HUES6 (cell line): ENCODE measurements at regions not wholly inside any gene's neighbourhood (a gene's known extent, or its start where the extent isn't known, plus 50 kb on each side); places are given as distances from the start of the nearest gene placed in this dataset.

ENCODE experiments used
- H3K27ac ChIP-seq: 2 replicates; pipeline ENCODE4 v1.7.0; 2013; ENCODE audit warnings: low read depth, mild to moderate bottlenecking, low read length, inconsistent platforms
- H3K27me3 ChIP-seq: 2 replicates; pipeline ENCODE4 v1.6.1; 2013; ENCODE audit warnings: low read length; ENCODE audit not compliant: control insufficient read depth, insufficient read depth
- H3K36me3 ChIP-seq: 2 replicates; pipeline ENCODE4 v1.6.1; 2013; ENCODE audit warnings: low read length; ENCODE audit not compliant: control insufficient read depth, insufficient read depth
- H3K4me1 ChIP-seq: 2 replicates; pipeline ENCODE4 v1.6.1; 2013; ENCODE audit warnings: low read length; ENCODE audit not compliant: control insufficient read depth, insufficient read depth
- H3K4me3 ChIP-seq: 2 replicates; pipeline ENCODE4 v1.5.1; 2013; ENCODE audit warnings: low read depth, low read length
- H3K9ac ChIP-seq: one replicate; pipeline ENCODE4 v1.6.1; 2013; ENCODE audit warnings: mild to moderate bottlenecking, low read length
- H3K9me3 ChIP-seq: 2 replicates; pipeline ENCODE4 v1.6.1; 2013; ENCODE audit warnings: low read depth, low read length; ENCODE audit not compliant: control insufficient read depth, insufficient read depth

DNA sequence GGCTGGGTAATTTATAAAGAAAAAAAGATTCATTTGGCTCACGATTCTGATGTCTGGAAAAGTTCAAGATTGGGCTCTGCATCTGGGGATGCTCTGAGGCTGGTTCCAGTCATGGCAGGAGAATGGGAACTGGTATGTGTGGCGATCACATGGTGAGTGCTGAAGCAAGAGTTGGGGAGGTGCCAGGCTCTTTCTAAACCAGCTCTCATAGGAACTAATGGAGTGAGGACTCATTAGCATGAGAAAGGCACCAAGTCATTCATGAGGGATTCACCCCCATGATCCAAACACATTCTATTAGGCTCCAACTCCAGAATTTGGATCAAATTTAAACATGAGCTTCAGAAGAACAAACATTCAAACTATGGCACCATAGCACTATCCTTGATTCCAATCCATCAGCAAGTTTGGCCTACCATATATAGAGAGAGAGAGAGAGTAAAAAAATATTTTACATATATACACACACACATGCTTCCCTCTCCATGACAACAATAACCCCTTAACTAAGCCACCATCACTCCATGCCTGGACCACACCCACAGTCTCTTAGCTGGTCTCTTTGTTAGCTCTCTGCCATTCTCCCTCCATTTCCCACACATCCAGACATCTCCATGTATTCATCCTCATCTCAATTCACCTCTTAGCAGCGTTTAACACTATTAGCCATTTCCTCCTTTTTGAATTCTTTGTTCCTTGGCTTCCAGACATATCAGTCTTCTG is 57.9 kb downstream of the NPY start:
- Histone ChIP-seq H3K27me3 (peaks cover 9% of the 10 kb centered on the region; the same call in 1 of the 2 replicates), H3K9me3 (no peaks in the 10 kb centered on the region), H3K9ac (no peak overlapping the region), H3K36me3 (no peaks in the 10 kb centered on the region), H3K27ac (no peak overlapping the region), H3K4me3 (no peak overlapping the region), H3K4me1 (peaks cover 34% of the 10 kb centered on the region)

DNA sequence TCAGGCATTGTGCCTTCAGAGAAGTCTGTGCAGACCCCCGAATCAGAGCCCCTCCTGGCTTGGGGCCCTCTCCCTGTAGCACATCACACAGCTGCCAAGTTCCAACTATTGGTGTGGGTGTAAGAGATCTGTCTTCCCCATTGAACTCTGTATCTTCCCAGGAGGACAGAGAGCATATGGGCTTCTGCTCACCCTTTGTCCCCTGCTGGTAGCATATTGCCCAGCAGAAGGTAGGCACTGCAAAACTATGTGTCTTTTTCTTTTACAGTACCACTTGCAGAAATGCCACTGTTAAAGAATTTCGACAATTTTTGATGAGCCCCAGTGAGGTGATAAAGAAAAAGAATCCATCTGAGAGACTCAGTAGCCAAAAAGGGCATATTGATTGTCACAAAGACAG is 59.6 kb downstream of the NPY start:
- Histone ChIP-seq H3K4me1 (peaks cover 19% of the 10 kb centered on the region), H3K9me3 (no peaks in the 10 kb centered on the region), H3K27me3 (peaks cover under 1% of the 10 kb centered on the region; the same call in 1 of the 2 replicates), H3K9ac (no peak overlapping the region), H3K36me3 (no peaks in the 10 kb centered on the region), H3K27ac (no peak overlapping the region), H3K4me3 (no peak overlapping the region)

DNA sequence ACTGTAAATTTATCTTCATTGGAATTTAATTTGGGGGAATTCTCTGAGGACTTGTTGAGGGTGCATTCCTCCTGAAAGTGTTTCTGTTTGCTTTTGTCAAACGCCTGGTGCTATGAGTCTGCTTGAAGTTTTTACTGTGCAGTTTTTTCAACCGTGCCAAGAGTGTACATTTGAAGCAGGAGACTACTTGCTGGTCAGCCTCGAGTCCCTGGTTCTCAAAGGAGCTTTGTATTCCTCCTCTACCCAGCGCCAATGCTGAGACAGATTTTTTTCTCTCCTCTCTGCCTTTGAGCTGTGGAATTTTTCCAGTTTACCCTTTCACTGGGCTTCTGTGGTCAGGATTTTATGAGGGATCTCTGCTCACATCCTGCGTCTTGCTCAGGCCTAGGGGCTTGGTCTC is 62.1 kb downstream of the NPY start:
- no peak overlapping the region for H3K4me3 ChIP-seq
- no peaks in the 10 kb centered on the region for H3K27me3 ChIP-seq
- H3K27ac ChIP-seq, result no peak overlapping the region
- H3K36me3 ChIP-seq, result no peaks in the 10 kb centered on the region
- no peak overlapping the region for H3K9ac ChIP-seq
- peaks cover 26% of the 10 kb centered on the region for H3K4me1 ChIP-seq
- no peaks in the 10 kb centered on the region for H3K9me3 ChIP-seq

DNA sequence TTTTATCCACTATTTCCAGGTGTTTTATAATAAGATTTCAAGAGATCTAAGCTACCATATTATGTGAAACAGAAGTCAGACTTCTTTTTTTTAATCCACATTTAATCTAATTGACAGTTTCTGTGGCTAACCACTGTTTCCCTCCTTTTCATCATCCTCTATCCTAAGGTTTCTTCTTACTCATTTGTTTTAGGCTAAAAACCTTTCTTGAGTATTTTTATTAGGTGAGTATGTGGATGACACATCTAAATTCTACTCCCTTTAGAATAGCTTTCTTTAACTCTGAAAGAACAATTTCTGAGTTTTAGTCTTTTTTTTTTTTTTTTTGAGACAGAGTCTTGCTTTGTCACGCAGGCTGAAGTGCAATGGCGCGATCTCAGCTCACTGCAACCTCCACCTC is 62.7 kb downstream of the NPY start:
- Histone ChIP-seq H3K27me3 (no peaks in the 10 kb centered on the region), H3K27ac (no peak overlapping the region), H3K9ac (no peak overlapping the region), H3K36me3 (no peaks in the 10 kb centered on the region), H3K4me3 (no peak overlapping the region), H3K9me3 (no peaks in the 10 kb centered on the region), H3K4me1 (peaks cover 24% of the 10 kb centered on the region; the same call in 1 of the 2 replicates)

DNA sequence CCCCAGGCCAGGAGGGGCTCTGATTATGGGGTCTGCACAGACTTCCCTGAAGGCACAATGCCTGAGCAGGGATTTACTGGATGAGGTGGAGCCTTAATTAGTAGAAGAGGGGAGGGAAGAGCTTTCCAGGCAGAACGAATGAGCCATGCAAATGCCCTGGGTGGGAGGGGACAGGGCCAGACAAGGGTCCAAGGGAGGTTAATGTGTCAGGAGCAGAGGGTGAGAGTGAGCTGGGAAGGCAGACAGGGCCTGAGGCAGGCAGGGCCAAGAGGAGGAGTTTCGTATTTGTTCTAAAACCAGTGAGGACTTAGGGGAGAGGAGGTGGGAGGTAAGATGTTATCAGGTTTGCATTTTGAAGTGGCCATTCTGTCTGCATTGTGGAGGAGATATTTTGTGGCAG is 65.3 kb downstream of the NPY start:
- Histone ChIP-seq H3K9ac (no peak overlapping the region), H3K4me1 (peaks cover 15% of the 10 kb centered on the region; the same call in 1 of the 2 replicates), H3K9me3 (peaks cover 6% of the 10 kb centered on the region), H3K27ac (no peak overlapping the region), H3K4me3 (no peak overlapping the region), H3K36me3 (no peaks in the 10 kb centered on the region), H3K27me3 (no peaks in the 10 kb centered on the region)

DNA sequence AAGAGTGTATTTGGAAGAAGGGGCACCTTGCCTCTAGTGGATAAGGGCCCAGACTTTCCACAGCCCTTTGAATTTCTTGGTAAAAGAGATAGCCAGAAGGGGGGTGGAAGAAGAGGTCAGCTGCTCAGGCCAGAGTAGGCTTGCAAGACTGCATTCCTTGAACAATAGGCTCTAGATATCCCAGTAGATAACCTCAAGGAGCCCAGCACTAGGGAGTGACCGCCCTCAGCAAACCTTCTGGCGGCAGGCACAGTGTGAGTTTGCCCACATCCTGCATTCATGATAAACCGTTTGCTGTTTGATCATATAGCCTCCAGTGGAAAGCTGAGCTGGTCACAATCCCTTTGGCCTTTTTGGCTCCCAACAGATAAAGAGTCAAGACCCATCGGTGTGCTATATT is 70.5 kb downstream of the NPY start:
- Histone ChIP-seq H3K9ac (no peak overlapping the region), H3K4me1 (peaks cover 6% of the 10 kb centered on the region; the same call in 1 of the 2 replicates), H3K36me3 (no peaks in the 10 kb centered on the region), H3K27me3 (no peaks in the 10 kb centered on the region), H3K9me3 (peaks cover 10% of the 10 kb centered on the region), H3K27ac (no peak overlapping the region), H3K4me3 (no peak overlapping the region)

DNA sequence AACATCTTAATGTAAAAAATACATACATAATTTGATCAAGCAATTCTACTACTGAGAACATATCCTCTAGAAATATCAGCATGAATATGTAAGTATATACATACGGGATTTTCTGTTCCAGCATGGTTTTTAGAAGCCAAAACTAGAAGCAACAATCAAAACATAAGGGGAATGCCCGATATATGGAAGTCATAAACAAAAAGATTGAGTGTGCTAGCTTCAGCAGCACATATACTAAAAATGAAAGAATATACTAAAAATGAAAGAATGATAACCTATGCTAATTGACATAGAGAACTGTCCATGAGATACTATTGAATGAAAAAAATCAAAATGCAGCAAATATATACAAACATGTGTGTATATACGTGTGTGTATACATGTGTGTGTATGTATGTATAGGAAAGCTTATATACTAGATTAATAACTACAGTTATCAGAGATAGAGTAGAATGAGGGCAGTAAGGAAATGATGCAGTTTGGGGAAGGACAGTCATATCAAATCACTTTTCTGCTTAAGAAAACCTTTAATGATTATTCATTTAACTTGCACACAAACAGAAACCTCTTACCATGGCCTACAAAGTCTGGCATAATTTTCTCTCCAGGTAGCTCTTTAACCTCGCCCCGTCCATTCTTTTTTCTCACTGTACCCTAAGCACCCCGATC is 72.9 kb downstream of the NPY start:
- no peaks in the 10 kb centered on the region for H3K4me1 ChIP-seq
- no peaks in the 10 kb centered on the region for H3K36me3 ChIP-seq
- H3K27me3 ChIP-seq, result no peaks in the 10 kb centered on the region
- H3K27ac ChIP-seq, result no peak overlapping the region
- H3K9ac ChIP-seq, result no peak overlapping the region
- H3K4me3 ChIP-seq, result no peak overlapping the region
- H3K9me3 ChIP-seq, result peaks cover 10% of the 10 kb centered on the region

DNA sequence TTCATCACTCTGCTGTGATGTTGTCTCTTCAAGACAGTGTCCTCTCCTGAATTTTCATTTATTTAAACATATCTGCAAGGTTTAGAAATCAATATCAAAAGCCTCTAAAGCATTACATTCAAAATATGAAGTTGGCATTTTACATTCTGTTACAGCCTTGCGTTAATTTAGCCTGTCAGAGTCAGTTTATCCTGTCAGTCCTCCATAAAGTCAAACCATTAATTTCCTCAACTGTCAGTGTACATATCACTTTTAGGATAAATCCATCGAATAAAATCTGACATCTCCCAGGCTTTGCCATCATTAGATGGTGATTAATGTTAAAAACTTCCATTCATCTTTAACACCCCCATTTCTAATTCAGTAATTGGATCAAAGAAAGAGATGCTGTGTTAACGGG is 77.0 kb downstream of the NPY start:
- Histone ChIP-seq H3K4me3 (no peak overlapping the region), H3K9ac (no peak overlapping the region), H3K36me3 (no peaks in the 10 kb centered on the region), H3K27ac (no peak overlapping the region), H3K9me3 (no peaks in the 10 kb centered on the region; the same call in 1 of the 2 replicates), H3K27me3 (no peaks in the 10 kb centered on the region), H3K4me1 (no peaks in the 10 kb centered on the region)

DNA sequence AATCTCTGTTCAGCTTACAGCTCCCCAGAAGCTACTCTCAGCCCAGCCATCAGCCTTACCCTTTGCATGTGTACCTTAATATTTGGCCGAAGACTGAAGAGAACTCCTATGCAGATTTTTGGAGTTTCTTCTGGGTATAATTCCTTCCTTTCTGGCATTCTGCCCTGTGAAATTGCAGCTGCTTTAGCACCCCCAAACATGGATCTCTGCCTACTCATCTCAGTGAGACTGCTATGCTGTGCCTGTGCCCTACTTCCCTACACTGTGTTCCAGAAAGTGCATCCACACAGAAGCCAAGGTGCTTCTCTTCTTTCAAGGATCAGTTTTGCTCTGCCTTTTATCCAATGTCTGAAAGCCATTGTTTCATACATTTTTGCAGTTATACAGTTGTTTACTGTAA is 81.6 kb downstream of the NPY start:
- Histone ChIP-seq H3K27ac (no peak overlapping the region), H3K9ac (no peak overlapping the region), H3K27me3 (no peaks in the 10 kb centered on the region), H3K4me1 (no peaks in the 10 kb centered on the region), H3K36me3 (no peaks in the 10 kb centered on the region), H3K4me3 (no peak overlapping the region), H3K9me3 (no peaks in the 10 kb centered on the region; the same call in 1 of the 2 replicates)

DNA sequence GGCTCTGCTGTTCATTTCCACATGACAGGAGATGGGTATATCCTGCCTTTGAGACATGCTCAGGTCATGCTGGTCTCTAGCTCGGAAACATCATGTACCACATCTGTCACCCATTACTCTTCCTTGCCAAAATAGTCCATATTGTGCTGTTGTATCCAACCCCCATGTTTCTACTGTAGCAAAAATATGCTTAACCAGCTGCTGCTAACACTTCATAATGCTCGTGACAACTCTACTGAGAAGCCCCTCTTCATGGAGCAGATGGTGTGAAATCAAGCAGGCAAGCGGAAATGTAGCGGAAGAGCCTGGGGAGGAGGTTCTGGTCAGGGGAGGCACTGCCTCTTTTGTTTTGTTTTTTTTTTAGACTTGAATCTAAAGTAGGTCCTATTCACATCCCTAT is 82.9 kb downstream of the NPY start:
- Histone ChIP-seq H3K36me3 (no peaks in the 10 kb centered on the region), H3K9me3 (no peaks in the 10 kb centered on the region; the same call in 1 of the 2 replicates), H3K9ac (no peak overlapping the region), H3K4me1 (no peaks in the 10 kb centered on the region; the same call in 1 of the 2 replicates), H3K27ac (no peak overlapping the region), H3K4me3 (no peak overlapping the region), H3K27me3 (no peaks in the 10 kb centered on the region)

DNA sequence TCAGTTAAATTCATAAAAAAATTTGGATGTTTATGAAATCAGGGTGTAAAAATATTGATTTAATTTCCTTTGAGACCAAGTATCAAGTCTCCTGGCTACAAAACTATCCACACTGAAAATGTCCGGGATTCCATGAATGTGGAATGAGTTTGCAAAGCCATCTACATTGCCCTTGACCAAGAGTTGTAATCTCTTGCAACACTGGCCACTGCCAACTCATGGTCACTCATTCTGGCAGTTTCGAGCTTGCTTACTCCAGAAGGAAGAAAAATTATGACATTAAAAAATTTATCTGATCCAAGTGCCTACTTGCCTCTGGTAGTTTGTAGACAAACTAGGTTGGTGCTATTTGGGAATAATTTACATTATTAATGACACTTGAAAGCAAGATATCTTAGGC is 84.2 kb downstream of the NPY start:
- Histone ChIP-seq H3K9ac (no peak overlapping the region), H3K9me3 (no peaks in the 10 kb centered on the region; the same call in 1 of the 2 replicates), H3K36me3 (no peaks in the 10 kb centered on the region), H3K4me3 (no peak overlapping the region), H3K27ac (no peak overlapping the region), H3K27me3 (no peaks in the 10 kb centered on the region), H3K4me1 (peaks cover 12% of the 10 kb centered on the region)
